ENCODE measurements at regions not wholly inside any gene's neighbourhood (a gene's known extent, or its start where the extent isn't known, plus 50 kb on each side); places are given as distances from the start of the nearest gene placed in this dataset.

DNA sequence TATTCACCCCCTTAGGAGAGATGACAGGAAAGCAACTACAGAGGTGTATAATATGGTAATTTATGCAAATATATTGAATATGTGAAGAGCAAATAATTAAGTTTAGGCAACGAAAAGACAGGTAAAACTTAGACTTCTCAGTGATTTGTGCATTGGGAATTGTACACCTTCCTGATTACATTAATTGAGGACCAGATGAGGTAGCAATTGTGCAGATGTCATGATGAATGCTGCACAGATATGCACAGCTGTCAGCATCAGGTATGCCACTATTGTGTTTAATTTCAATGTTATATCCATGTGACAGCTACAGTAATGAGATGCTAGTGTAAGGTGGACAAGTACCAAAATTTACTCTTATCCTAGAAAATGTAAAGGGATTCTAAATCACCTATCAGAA is 267.2 kb upstream of the FSIP2 start:
- Histone ChIP-seq H3K9me3 (ENCODE audit: control insufficient read depth, insufficient read depth, low read depth, low read length) (no peaks in the 10 kb centered on the region), H3K4me1 (ENCODE audit: control insufficient read depth, insufficient read depth, low read length) (no peaks in the 10 kb centered on the region), H3K27me3 (ENCODE audit: control insufficient read depth, insufficient read depth, low read length) (no peaks in the 10 kb centered on the region), H3K4me3 (ENCODE audit: low read depth in 2 of 2, low read length in 2 of 2) (no peak overlapping the region), H3K36me3 (ENCODE audit: control insufficient read depth, insufficient read depth, low read length) (no peaks in the 10 kb centered on the region), H3K27ac (ENCODE audit: low read length) (no peak overlapping the region)
- intact Hi-C loops (cut with micrococcal nuclease; ENCODE audit: unreplicated experiment): no loop called here
- BruUV-seq (replicated peaks): no TSS peak
- POLR2A ChIA-PET: no interaction called here
- no peak for TF ChIP-seq TCF7L2 (IDR thresholded peaks at IDR 0.05; ENCODE audit: low read depth, low read length)
- TF ChIP-seq SIN3A (IDR thresholded peaks at IDR 0.05; ENCODE audit: borderline replicate concordance, insufficient read depth, low read depth, low read length): no peak
- TF ChIP-seq POLR2AphosphoS5 (IDR thresholded peaks at IDR 0.05; ENCODE audit: low read depth, low read length): no peak
- TF ChIP-seq, protein P1, sequence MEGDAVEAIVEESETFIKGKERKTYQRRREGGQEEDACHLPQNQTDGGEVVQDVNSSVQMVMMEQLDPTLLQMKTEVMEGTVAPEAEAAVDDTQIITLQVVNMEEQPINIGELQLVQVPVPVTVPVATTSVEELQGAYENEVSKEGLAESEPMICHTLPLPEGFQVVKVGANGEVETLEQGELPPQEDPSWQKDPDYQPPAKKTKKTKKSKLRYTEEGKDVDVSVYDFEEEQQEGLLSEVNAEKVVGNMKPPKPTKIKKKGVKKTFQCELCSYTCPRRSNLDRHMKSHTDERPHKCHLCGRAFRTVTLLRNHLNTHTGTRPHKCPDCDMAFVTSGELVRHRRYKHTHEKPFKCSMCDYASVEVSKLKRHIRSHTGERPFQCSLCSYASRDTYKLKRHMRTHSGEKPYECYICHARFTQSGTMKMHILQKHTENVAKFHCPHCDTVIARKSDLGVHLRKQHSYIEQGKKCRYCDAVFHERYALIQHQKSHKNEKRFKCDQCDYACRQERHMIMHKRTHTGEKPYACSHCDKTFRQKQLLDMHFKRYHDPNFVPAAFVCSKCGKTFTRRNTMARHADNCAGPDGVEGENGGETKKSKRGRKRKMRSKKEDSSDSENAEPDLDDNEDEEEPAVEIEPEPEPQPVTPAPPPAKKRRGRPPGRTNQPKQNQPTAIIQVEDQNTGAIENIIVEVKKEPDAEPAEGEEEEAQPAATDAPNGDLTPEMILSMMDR (IDR thresholded peaks at IDR 0.05): no peak
- no peak for TF ChIP-seq REST (IDR thresholded peaks at IDR 0.05; ENCODE audit: insufficient read depth in 1 of 2, low read depth in 2 of 2, low read length in 1 of 2)
- in situ Hi-C loops (cut with HindIII; ENCODE audit: low pct_unique_long_range_greater_than_20kb, low sequenced_read_pairs): no loop called here
- DNase-seq (ENCODE audit: low read depth, low spot score) (no peak), ATAC-seq (no peak)
- CTCF ChIA-PET: no interaction called here

GRCh38 chr2:185472574-185472973 is 266.0 kb upstream of the FSIP2 start:
- POLR2A ChIA-PET: no interaction called here
- TF ChIP-seq POLR2AphosphoS5 (IDR thresholded peaks at IDR 0.05; ENCODE audit: low read depth, low read length): no peak
- no peak for TF ChIP-seq REST (IDR thresholded peaks at IDR 0.05; ENCODE audit: insufficient read depth in 1 of 2, low read depth in 2 of 2, low read length in 1 of 2)
- TF ChIP-seq SIN3A (IDR thresholded peaks at IDR 0.05; ENCODE audit: borderline replicate concordance, insufficient read depth, low read depth, low read length): no peak
- TF ChIP-seq, protein P1 (IDR thresholded peaks at IDR 0.05): no peak
- TF ChIP-seq TCF7L2 (IDR thresholded peaks at IDR 0.05; ENCODE audit: low read depth, low read length): no peak
- intact Hi-C loops (cut with micrococcal nuclease; ENCODE audit: unreplicated experiment) (no loop called here), in situ Hi-C loops (cut with HindIII; ENCODE audit: low pct_unique_long_range_greater_than_20kb, low sequenced_read_pairs) (no loop called here)
- CTCF ChIA-PET: no interaction called here
- H3K4me3 ChIP-seq (ENCODE audit: low read depth in 2 of 2, low read length in 2 of 2): no peak overlapping the region
- no TSS peak for BruUV-seq (replicated peaks)
- H3K36me3 ChIP-seq (ENCODE audit: control insufficient read depth, insufficient read depth, low read length): no peaks in the 10 kb centered on the region
- DNase-seq (ENCODE audit: low read depth, low spot score): no peak
- no peaks in the 10 kb centered on the region for H3K27me3 ChIP-seq (ENCODE audit: control insufficient read depth, insufficient read depth, low read length)
- H3K4me1 ChIP-seq (ENCODE audit: control insufficient read depth, insufficient read depth, low read length): no peaks in the 10 kb centered on the region
- no peaks in the 10 kb centered on the region for H3K9me3 ChIP-seq (ENCODE audit: control insufficient read depth, insufficient read depth, low read depth, low read length)
- no peak for ATAC-seq
- no peak overlapping the region for H3K27ac ChIP-seq (ENCODE audit: low read length)

All from Panc1 (cell line).